H9 (cell line): ENCODE measurements at regions not wholly inside any gene's neighbourhood (a gene's known extent, or its start where the extent isn't known, plus 50 kb on each side); places are given as distances from the start of the nearest gene placed in this dataset.

Source experiments
- DNase-seq: peaks from one replicate; pipeline ENCODE4 v3.0.0-alpha.2; 2017
- H2AFZ ChIP-seq: one replicate; pipeline ENCODE4 v1.6.1; 2013; ENCODE audit warnings: mild to moderate bottlenecking, low read length, control low read depth, moderate library complexity
- H2AK5ac ChIP-seq: 2 replicates; pipeline ENCODE4 v1.6.1; 2013; ENCODE audit warnings: low read length, control low read depth, mixed read lengths; ENCODE audit not compliant: insufficient read length
- H2BK120ac ChIP-seq: one replicate; pipeline ENCODE4 v1.6.1; 2013; ENCODE audit warnings: low read depth, mild to moderate bottlenecking, low read length, control low read depth, inconsistent platforms; ENCODE audit not compliant: poor library complexity, severe bottlenecking
- H2BK12ac ChIP-seq: 2 replicates; pipeline ENCODE4 v1.6.1; 2013; ENCODE audit warnings: low read length, control low read depth, mixed read lengths, low read depth; ENCODE audit not compliant: insufficient read length
- H2BK15ac ChIP-seq: 2 replicates; pipeline ENCODE4 v1.6.1; 2013; ENCODE audit warnings: low read depth, low read length, control low read depth
- H2BK20ac ChIP-seq: one replicate; pipeline ENCODE4 v1.6.1; 2013; ENCODE audit warnings: low read depth, mild to moderate bottlenecking, low read length, control low read depth, inconsistent platforms; ENCODE audit not compliant: poor library complexity, severe bottlenecking
- H2BK5ac ChIP-seq: 2 replicates; pipeline ENCODE4 v1.6.1; 2013; ENCODE audit warnings: low read length, control low read depth, mixed read lengths; ENCODE audit not compliant: insufficient read length
- H3K14ac ChIP-seq: 2 replicates; pipeline ENCODE4 v1.6.1; 2013; ENCODE audit warnings: low read length, control low read depth; ENCODE audit not compliant: insufficient read depth
- H3K18ac ChIP-seq: 2 replicates; pipeline ENCODE4 v1.6.1; 2013; ENCODE audit warnings: low read depth, mild to moderate bottlenecking, mixed read lengths, low read length, control low read depth; ENCODE audit not compliant: insufficient read length
- H3K23ac ChIP-seq: 2 replicates; pipeline ENCODE4 v1.6.1; 2013; ENCODE audit warnings: low read length, control low read depth, mixed read lengths, low read depth; ENCODE audit not compliant: insufficient read length
- H3K23me2 ChIP-seq: 2 replicates; pipeline ENCODE4 v1.6.1; 2013; ENCODE audit warnings: low read depth, mild to moderate bottlenecking, mixed read lengths, low read length, control low read depth; ENCODE audit not compliant: insufficient read length, poor library complexity, severe bottlenecking
- H3K27ac ChIP-seq: 2 replicates; pipeline ENCODE4 v1.5.1; 2013; ENCODE audit warnings: low read length, control low read depth, mixed read lengths, low read depth; ENCODE audit not compliant: insufficient read length
- H3K27me3 ChIP-seq: 2 replicates; pipeline ENCODE4 v1.6.1; 2013; ENCODE audit warnings: low read length, control low read depth, inconsistent platforms; ENCODE audit not compliant: insufficient read depth
- H3K4ac ChIP-seq: 2 replicates; pipeline ENCODE4 v1.6.1; 2013; ENCODE audit warnings: low read depth, mild to moderate bottlenecking, control low read depth, inconsistent platforms, low read length, moderate library complexity
- H3K4me1 ChIP-seq: 2 replicates; pipeline ENCODE4 v1.6.1; 2013; ENCODE audit warnings: low read length, control low read depth, inconsistent platforms; ENCODE audit not compliant: insufficient read depth
- H3K4me2 ChIP-seq: 2 replicates; pipeline ENCODE4 v1.6.1; 2013; ENCODE audit warnings: low read length, control low read depth, mixed read lengths; ENCODE audit not compliant: insufficient read length, insufficient read depth
- H3K56ac ChIP-seq: 2 replicates; pipeline ENCODE4 v1.6.1; 2013; ENCODE audit warnings: low read depth, mild to moderate bottlenecking, mixed read lengths, low read length, control low read depth; ENCODE audit not compliant: insufficient read length
- H3K79me1 ChIP-seq: 2 replicates; pipeline ENCODE4 v1.6.1; 2013; ENCODE audit warnings: low read depth, mild to moderate bottlenecking, moderate library complexity, low read length, control low read depth, inconsistent platforms; ENCODE audit not compliant: insufficient read depth, poor library complexity, severe bottlenecking
- H3K79me2 ChIP-seq: 2 replicates; pipeline ENCODE4 v1.6.1; 2013; ENCODE audit warnings: low read length, control low read depth, inconsistent platforms; ENCODE audit not compliant: insufficient read depth
- H3K9ac ChIP-seq: 2 replicates; pipeline ENCODE4 v1.6.1; 2013; ENCODE audit warnings: low read length, control low read depth, mixed read lengths; ENCODE audit not compliant: insufficient read length; ENCODE audit errors: extremely low read depth
- H3K9me3 ChIP-seq: one replicate; pipeline ENCODE4 v1.6.1; 2013; ENCODE audit warnings: low read depth, low read length, inconsistent platforms; ENCODE audit not compliant: control insufficient read depth
- H3T11ph ChIP-seq: one replicate; pipeline ENCODE4 v1.6.1; 2013; ENCODE audit warnings: mild to moderate bottlenecking, low read length, control low read depth, inconsistent platforms
- H4K20me1 ChIP-seq: one replicate; pipeline ENCODE4 v1.6.1; 2013; ENCODE audit not compliant: control insufficient read depth, insufficient read length, insufficient read depth
- H4K5ac ChIP-seq: 2 replicates; pipeline ENCODE4 v1.6.1; 2013; ENCODE audit warnings: low read depth, mild to moderate bottlenecking, mixed read lengths, low read length, control low read depth; ENCODE audit not compliant: insufficient read length
- H4K8ac ChIP-seq: replicated peaks from 2 replicates; pipeline ENCODE4 v1.6.1; 2013; ENCODE audit warnings: low read length, control low read depth, mixed read lengths, low read depth; ENCODE audit not compliant: insufficient read length
- H4K91ac ChIP-seq: 2 replicates; pipeline ENCODE4 v1.6.1; 2013; ENCODE audit warnings: low read depth, mild to moderate bottlenecking, moderate library complexity, mixed read lengths, low read length, control low read depth; ENCODE audit not compliant: insufficient read length
- H3K27ac Mint-ChIP-seq, 3 experiments: 2 replicates in 2 of 3; 3 replicates in 1 of 3; pipeline ENCODE4 v1.8.0; 2020 to 2021; ENCODE audit warnings: mixed read lengths in 3 of 3, mild to moderate bottlenecking in 1 of 3, moderate library complexity in 1 of 3
- H3K27me3 Mint-ChIP-seq: 2 replicates; pipeline ENCODE4 v1.8.0; 2021; ENCODE audit warnings: low read depth, mild to moderate bottlenecking, moderate library complexity, mixed read lengths
- H3K36me3 Mint-ChIP-seq, 3 experiments: 2 replicates in 2 of 3; 3 replicates in 1 of 3; pipeline ENCODE4 v1.8.0; 2020 to 2021; ENCODE audit warnings: low read depth in 3 of 3, mixed read lengths in 3 of 3; ENCODE audit not compliant: insufficient read depth in 1 of 3
- H3K4me1 Mint-ChIP-seq, 2 experiments: 2 replicates each; pipeline ENCODE4 v1.8.0; 2020; ENCODE audit warnings: mixed read lengths in 2 of 2
- H3K4me3 Mint-ChIP-seq, 2 experiments: 2 replicates in 1 of 2; 3 replicates in 1 of 2; pipeline ENCODE4 v1.8.0; 2020 to 2021; ENCODE audit warnings: mild to moderate bottlenecking in 2 of 2, mixed read lengths in 2 of 2, moderate library complexity in 1 of 2
- H3K9me3 Mint-ChIP-seq, 2 experiments: 2 replicates in 1 of 2; 3 replicates in 1 of 2; pipeline ENCODE4 v1.8.0; 2020; ENCODE audit warnings: mild to moderate bottlenecking in 2 of 2, mixed read lengths in 2 of 2, moderate library complexity in 1 of 2
- CTCF ChIP-seq: fragments of 200-600 bp; sonication (generic); conservative IDR thresholded peaks from 3 replicates; pipeline ENCODE4 v1.8.0; 2021; ENCODE audit warnings: antibody characterized with exemption, mild to moderate bottlenecking
- WGBS: extraction: QIAGEN DNeasy Blood & Tissue Kit; methylation state at CpG from one replicate; pipeline ENCODE4 v1.1.7; 2013; ENCODE audit warnings: missing lambda C conversion rate, low lambda C conversion rate, mixed read lengths; ENCODE audit not compliant: insufficient read length; ENCODE audit errors: extremely low coverage; 5-methylcytosine and 5-hydroxymethylcytosine counted together

GRCh38 chr4:162659716-162660115 is 495.9 kb upstream of the FSTL5 start:
- Histone ChIP-seq H3K4me2 (no peak overlapping the region), H2BK20ac (no peak overlapping the region), H3K23me2 (no peaks in the 10 kb centered on the region), H3K23ac (no peak overlapping the region), H4K8ac (no peak overlapping the region), H3K27ac (no peak overlapping the region), H2AK5ac (no peak overlapping the region), H2BK12ac (no peak overlapping the region), H3K79me1 (no peaks in the 10 kb centered on the region), H2BK120ac (no peak overlapping the region), H3K79me2 (no peaks in the 10 kb centered on the region), H3K14ac (no peak overlapping the region), H3K56ac (no peak overlapping the region), H3K9me3 (no peaks in the 10 kb centered on the region), H3K4me1 (no peaks in the 10 kb centered on the region; the same call in 1 of the 2 replicates), H4K20me1 (no peaks in the 10 kb centered on the region), H4K5ac (no peak overlapping the region), H2AFZ (no peak overlapping the region), H4K91ac (no peak overlapping the region), H3K27me3 (no peaks in the 10 kb centered on the region), H3K4ac (no peak overlapping the region), H3T11ph (no peak overlapping the region), H2BK15ac (no peak overlapping the region), H3K18ac (no peak overlapping the region), H2BK5ac (no peak overlapping the region), H3K9ac (no peak overlapping the region)
- no CpG with 5 or more reads among the region's 1 CpG for WGBS
- peaks cover 34 to 36% of the 10 kb centered on the region in 2 experiments for H3K4me1 Mint-ChIP-seq
- no peak overlapping the region; a peak in 1 of 7 replicates for H3K27ac Mint-ChIP-seq
- DNase-seq: no peak
- H3K27me3 Mint-ChIP-seq: no peaks in the 10 kb centered on the region
- no peak for TF ChIP-seq CTCF
- H3K9me3 Mint-ChIP-seq: peaks cover 0 to 4% of the 10 kb centered on the region in 2 experiments; a peak in 1 of 5 replicates
- no peak overlapping the region for H3K4me3 Mint-ChIP-seq
- H3K36me3 Mint-ChIP-seq: peaks cover 0 to 7% (median 0%) of the 10 kb centered on the region in 3 experiments; a peak in 3 of 7 replicates
